ENCODE measurements at regions not wholly inside any gene's neighbourhood (a gene's known extent, or its start where the extent isn't known, plus 50 kb on each side); places are given as distances from the start of the nearest gene placed in this dataset.

GRCh38 chrX:16433021-16433420, 216.9 kb upstream of the S100G start:
- peak; percentile 0 for DNase-seq (ENCODE audit: low read depth, low spot score)
- H3K4me3 ChIP-seq (ENCODE audit: low read length) = no peak overlapping the region

GRCh38 chrX:16435399-16435986, 214.5 kb upstream of the S100G start:
- no peak for DNase-seq (ENCODE audit: low read depth, low spot score)
- no peak overlapping the region for H3K4me3 ChIP-seq (ENCODE audit: low read length)

- no peak overlapping the region for H3K4me3 ChIP-seq (ENCODE audit: low read length)
- peak; percentile 20 for DNase-seq (ENCODE audit: low read depth, low spot score)
Measured at GRCh38 chrX:16436348-16437188, 213.4 kb upstream of the S100G start.

- no peak for DNase-seq (ENCODE audit: low read depth, low spot score)
- H3K4me3 ChIP-seq (ENCODE audit: low read length) = no peak overlapping the region
Measured at GRCh38 chrX:16440446-16440845, 209.5 kb upstream of the S100G start.

GRCh38 chrX:16444353-16444752, 205.6 kb upstream of the S100G start:
- no peak for DNase-seq (ENCODE audit: low read depth, low spot score)
- H3K4me3 ChIP-seq (ENCODE audit: low read length) = no peak overlapping the region

GRCh38 chrX:16445166-16445752, 204.7 kb upstream of the S100G start:
- DNase-seq (ENCODE audit: low read depth, low spot score) = peak; percentile 9
- no peak overlapping the region for H3K4me3 ChIP-seq (ENCODE audit: low read length)

GRCh38 chrX:16451334-16451733, 198.6 kb upstream of the S100G start:
- DNase-seq (ENCODE audit: low read depth, low spot score) = no peak

GRCh38 chrX:16454926-16455325, 195.0 kb upstream of the S100G start:
- DNase-seq (ENCODE audit: low read depth, low spot score) = no peak
- H3K4me3 ChIP-seq (ENCODE audit: low read length) = no peak overlapping the region

More at GRCh38 chrX:16451334-16451733, 198.6 kb upstream of the S100G start:
- H3K4me3 ChIP-seq (ENCODE audit: low read length) = no peak overlapping the region

- DNase-seq (ENCODE audit: low read depth, low spot score) = no peak
- H3K4me3 ChIP-seq (ENCODE audit: low read length) = no peak overlapping the region
Measured at GRCh38 chrX:16457239-16457638, 192.7 kb upstream of the S100G start.

GRCh38 chrX:16458208-16458607, 191.8 kb upstream of the S100G start:
- H3K4me3 ChIP-seq (ENCODE audit: low read length) = no peak overlapping the region
- no peak for DNase-seq (ENCODE audit: low read depth, low spot score)

- no peak overlapping the region for H3K4me3 ChIP-seq (ENCODE audit: low read length)
- DNase-seq (ENCODE audit: low read depth, low spot score) = no peak
Measured at GRCh38 chrX:16459008-16459407, 190.9 kb upstream of the S100G start.

- DNase-seq (ENCODE audit: low read depth, low spot score) = no peak
- no peak overlapping the region for H3K4me3 ChIP-seq (ENCODE audit: low read length)
Measured at GRCh38 chrX:16461968-16462367, 188.0 kb upstream of the S100G start.

- no peak overlapping the region for H3K4me3 ChIP-seq (ENCODE audit: low read length)
- no peak for DNase-seq (ENCODE audit: low read depth, low spot score)
Measured at GRCh38 chrX:16462912-16463311, 187.0 kb upstream of the S100G start.

- no peak overlapping the region for H3K4me3 ChIP-seq (ENCODE audit: low read length)
- no peak for DNase-seq (ENCODE audit: low read depth, low spot score)
Measured at GRCh38 chrX:16464369-16464768, 185.6 kb upstream of the S100G start.

- no peak for DNase-seq (ENCODE audit: low read depth, low spot score)
- H3K4me3 ChIP-seq (ENCODE audit: low read length) = no peak overlapping the region
Measured at GRCh38 chrX:16465081-16465876, 184.7 kb upstream of the S100G start.

GRCh38 chrX:16466640-16467432, 183.1 kb upstream of the S100G start:
- DNase-seq (ENCODE audit: low read depth, low spot score) = no peak
- no peak overlapping the region for H3K4me3 ChIP-seq (ENCODE audit: low read length)

GRCh38 chrX:16469870-16470269, 180.1 kb upstream of the S100G start:
- no peak overlapping the region for H3K4me3 ChIP-seq (ENCODE audit: low read length)
- DNase-seq (ENCODE audit: low read depth, low spot score) = no peak

- no peak for DNase-seq (ENCODE audit: low read depth, low spot score)
- no peak overlapping the region for H3K4me3 ChIP-seq (ENCODE audit: low read length)
Measured at GRCh38 chrX:16472345-16472744, 177.6 kb upstream of the S100G start.

- DNase-seq (ENCODE audit: low read depth, low spot score) = no peak
- H3K4me3 ChIP-seq (ENCODE audit: low read length) = no peak overlapping the region
Measured at GRCh38 chrX:16474511-16474910, 175.4 kb upstream of the S100G start.

All from Jurkat, Clone E6-1 (cell line).